IMR-90 (cell line): ENCODE measurements at regions not wholly inside any gene's neighbourhood (a gene's known extent, or its start where the extent isn't known, plus 50 kb on each side); places are given as distances from the start of the nearest gene placed in this dataset.

Source experiments
- ATAC-seq: fragments of 200-7000 bp; cut with Tn5 transposase; 2 replicates; pipeline ENCODE4 v1.9.1; 2020; ENCODE audit warnings: low read depth, mild to moderate bottlenecking, moderate library complexity
- BruUV-seq: library from RNA; stranded (reverse); fragments of 400-500 nt; replicated peaks from 2 replicates; lab custom pipeline; 2021; lab: Mats Ljungman, UMichigan
- CTCF ChIA-PET: fragments of 300-600 bp; formaldehyde crosslinking; extraction: SDS; loops from one replicate; lab custom pipeline; 2021; ENCODE audit warnings: antibody characterized with exemption; lab: Yijun Ruan, JAX
- POLR2A ChIA-PET: fragments of 300-600 bp; sonication (Branson Sonifier 250); formaldehyde crosslinking; loops from one replicate; lab custom pipeline; 2022; ENCODE audit warnings: antibody characterized with exemption; ENCODE audit not compliant: unreplicated experiment; lab: Charles Lee
- DNase-seq: peaks from one replicate; pipeline ENCODE4 v3.0.0; 2013
- H2AFZ ChIP-seq: replicated peaks from 2 replicates; pipeline ENCODE3; 2013; ENCODE audit warnings: low read length, mild to moderate bottlenecking; ENCODE audit not compliant: poor library complexity
- H2AK5ac ChIP-seq: 2 replicates; pipeline ENCODE4 v1.6.1; 2013; ENCODE audit warnings: low read depth, low read length, inconsistent platforms
- H2AK9ac ChIP-seq: replicated peaks from 2 replicates; pipeline ENCODE3; 2013; ENCODE audit warnings: mild to moderate bottlenecking, low read depth, low read length, moderate library complexity; ENCODE audit not compliant: poor library complexity
- H2BK120ac ChIP-seq: 2 replicates; pipeline ENCODE4 v1.6.1; 2013; ENCODE audit warnings: low read depth, low read length, inconsistent platforms
- H2BK15ac ChIP-seq: 3 replicates; pipeline ENCODE4 v1.6.1; 2013; ENCODE audit warnings: low read depth, low read length, inconsistent platforms
- H2BK20ac ChIP-seq: 2 replicates; pipeline ENCODE4 v1.6.1; 2013; ENCODE audit warnings: low read depth, mild to moderate bottlenecking, inconsistent platforms, low read length, moderate library complexity
- H2BK5ac ChIP-seq: 2 replicates; pipeline ENCODE4 v1.6.1; 2013; ENCODE audit warnings: mild to moderate bottlenecking, low read depth, low read length, inconsistent platforms; ENCODE audit not compliant: poor library complexity, severe bottlenecking
- H3K14ac ChIP-seq: replicated peaks from 2 replicates; pipeline ENCODE4 v1.6.1; 2013; ENCODE audit warnings: low read depth, low read length, inconsistent platforms
- H3K18ac ChIP-seq: 2 replicates; pipeline ENCODE4 v1.6.1; 2013; ENCODE audit warnings: low read depth, low read length, control low read depth
- H3K23ac ChIP-seq: 2 replicates; pipeline ENCODE4 v1.6.1; 2013; ENCODE audit warnings: low read depth, low read length, inconsistent platforms
- H3K27ac ChIP-seq: 2 replicates; pipeline ENCODE4 v1.5.1; 2013; ENCODE audit warnings: mild to moderate bottlenecking, control low read depth, low read length; ENCODE audit not compliant: insufficient read depth
- H3K27me3 ChIP-seq: 2 replicates; pipeline ENCODE4 v1.6.1; 2013; ENCODE audit warnings: low read length; ENCODE audit not compliant: control insufficient read depth, insufficient read depth
- H3K36me3 ChIP-seq: 2 replicates; pipeline ENCODE4 v1.6.1; 2013; ENCODE audit warnings: low read length, mixed read lengths; ENCODE audit not compliant: control insufficient read depth, insufficient read depth
- H3K4ac ChIP-seq: 2 replicates; pipeline ENCODE4 v1.6.1; 2013; ENCODE audit warnings: low read depth, low read length, inconsistent platforms
- H3K4me1 ChIP-seq: 2 replicates; pipeline ENCODE4 v1.6.1; 2013; ENCODE audit warnings: low read length, mixed read lengths; ENCODE audit not compliant: control insufficient read depth, insufficient read depth
- H3K4me2 ChIP-seq: 2 replicates; pipeline ENCODE4 v1.6.1; 2013; ENCODE audit warnings: low read depth, mild to moderate bottlenecking, control low read depth, low read length, moderate library complexity
- H3K4me3 ChIP-seq: 2 replicates; pipeline ENCODE4 v1.5.1; 2013; ENCODE audit warnings: low read depth, mild to moderate bottlenecking, control low read depth, low read length, moderate library complexity; ENCODE audit not compliant: insufficient read depth
- H3K56ac ChIP-seq: 2 replicates; pipeline ENCODE4 v1.6.1; 2013; ENCODE audit warnings: low read length, inconsistent platforms; ENCODE audit not compliant: insufficient read depth; ENCODE audit errors: extremely low read depth
- H3K79me1 ChIP-seq, 2 experiments: 2 replicates each; pipeline ENCODE4 v1.6.1; 2013; ENCODE audit warnings: low read length in 2 of 2, inconsistent platforms in 1 of 2, low read depth in 1 of 2
- H3K9ac ChIP-seq: 2 replicates; pipeline ENCODE4 v1.6.1; 2013; ENCODE audit warnings: low read depth, low read length, control low read depth
- H3K9me1 ChIP-seq: 2 replicates; pipeline ENCODE4 v1.6.1; 2013; ENCODE audit warnings: low read length, inconsistent platforms; ENCODE audit not compliant: insufficient read depth
- H3K9me3 ChIP-seq: 2 replicates; pipeline ENCODE4 v1.6.1; 2013; ENCODE audit warnings: low read length; ENCODE audit not compliant: control insufficient read depth, insufficient read depth
- H4K20me1 ChIP-seq: 2 replicates; pipeline ENCODE4 v1.6.1; 2013; ENCODE audit warnings: low read length, inconsistent platforms; ENCODE audit not compliant: insufficient read depth
- H4K5ac ChIP-seq: 2 replicates; pipeline ENCODE4 v1.6.1; 2013; ENCODE audit warnings: mild to moderate bottlenecking, low read depth, low read length, control low read depth
- H4K8ac ChIP-seq, 2 experiments: 2 replicates each; pipeline ENCODE4 v1.6.1; 2013; ENCODE audit warnings: low read depth in 2 of 2, low read length in 2 of 2, control low read depth in 1 of 2, inconsistent platforms in 1 of 2
- H4K91ac ChIP-seq: 2 replicates; pipeline ENCODE4 v1.6.1; 2013; ENCODE audit warnings: low read depth, low read length, inconsistent platforms; ENCODE audit not compliant: insufficient read depth
- CEBPB ChIP-seq: IDR thresholded peaks from 2 replicates; pipeline ENCODE4 v1.6.1; 2012; ENCODE audit warnings: low read depth, low read length, improper control_type of control experiment
- FOS ChIP-seq: fragments of 150-350 bp; IDR thresholded peaks from 2 replicates; pipeline ENCODE4 v1.6.1; 2016; ENCODE audit warnings: low read depth, low read length
- MAZ ChIP-seq: IDR thresholded peaks from 2 replicates; pipeline ENCODE4 v1.6.1; 2012; ENCODE audit warnings: low read depth, mild to moderate bottlenecking, low read length, improper control_type of control experiment, moderate library complexity, borderline replicate concordance
- POLR2A ChIP-seq: IDR thresholded peaks from 2 replicates; pipeline ENCODE4 v1.6.1; 2012; ENCODE audit warnings: mild to moderate bottlenecking, low read depth, low read length
- RAD21 ChIP-seq: IDR thresholded peaks from 2 replicates; pipeline ENCODE4 v1.6.1; 2012; ENCODE audit warnings: low read length, improper control_type of control experiment
- RFX5 ChIP-seq: IDR thresholded peaks from 2 replicates; pipeline ENCODE4 v1.8.0; 2012; ENCODE audit warnings: low read depth, mild to moderate bottlenecking, low read length, moderate library complexity
- WGBS, 2 experiments: methylation state at CpG; one replicate each; pipeline versions ENCODE4 v1.1.5 to v1.1.7; 2013; ENCODE audit warnings: missing lambda C conversion rate in 2 of 2; ENCODE audit not compliant: insufficient read length in 1 of 2; ENCODE audit errors: extremely low coverage in 2 of 2; 5-methylcytosine and 5-hydroxymethylcytosine counted together
- dilution Hi-C: fragments of 300-500 bp; cut with HindIII; formaldehyde crosslinking; loops from one replicate; pipeline ENCODE4 v1.14.3; 2018; ENCODE audit warnings: low sequenced_read_pairs; ENCODE audit not compliant: unreplicated experiment
- in situ Hi-C: fragments of 300-500 bp; cut with MboI; formaldehyde crosslinking; loops from 3 replicates; pipeline ENCODE4 v1.14.3; 2019; ENCODE audit warnings: low sequenced_read_pairs, inconsistent platforms, mixed read lengths
- intact Hi-C: fragments of 100-400 bp; cut with micrococcal nuclease; formaldehyde crosslinking; loops from 2 replicates; pipeline ENCODE4 v1.10.0; 2022

DNA sequence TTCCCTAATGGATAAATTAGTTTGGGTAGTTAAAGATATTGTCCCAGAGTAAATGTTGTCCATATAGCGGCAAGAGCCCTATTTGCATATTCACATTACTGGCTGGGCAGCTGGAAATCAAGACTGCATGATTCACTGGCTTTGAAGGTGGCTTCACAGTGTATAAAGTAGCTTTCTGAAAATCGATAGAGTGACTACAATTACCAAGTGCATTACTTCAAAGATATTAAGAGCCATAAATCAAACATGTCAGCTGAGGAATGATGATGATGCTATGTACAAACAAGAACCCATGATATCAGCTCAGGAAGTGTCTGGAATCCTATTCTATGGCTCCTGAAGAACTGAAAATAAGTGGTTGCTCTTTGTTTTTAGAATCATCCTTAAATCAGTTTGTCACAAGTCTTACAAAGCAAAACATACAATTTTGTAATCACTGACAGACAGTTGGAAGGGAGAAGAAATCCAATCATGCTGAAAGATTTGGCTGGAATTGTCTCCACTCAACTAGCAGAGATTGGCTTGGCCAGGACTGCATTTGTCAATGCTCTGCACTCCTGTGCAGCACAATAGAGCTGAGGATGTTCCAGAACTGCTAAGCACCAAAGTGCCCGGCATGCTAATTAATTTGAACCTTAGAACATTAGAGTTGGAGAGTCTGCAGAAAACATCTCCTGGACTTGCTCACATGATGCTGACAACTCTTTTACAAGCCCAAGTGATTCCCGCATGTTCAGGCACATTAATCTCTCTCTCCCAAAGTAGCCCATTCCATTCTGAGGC, 77.9 kb upstream of the B3GAT2 start:
- Histone ChIP-seq H2BK20ac (no peak overlapping the region), H2BK15ac (no peak overlapping the region), H3K56ac (no peak overlapping the region), H3K14ac (no peak overlapping the region), H2BK5ac (no peak overlapping the region), H3K23ac (no peak overlapping the region), H3K36me3 (no peaks in the 10 kb centered on the region), H3K79me1 (no peaks in the 10 kb centered on the region), H4K5ac (no peak overlapping the region), H3K9me1 (no peaks in the 10 kb centered on the region), H3K4ac (no peak overlapping the region), H3K4me1 (no peaks in the 10 kb centered on the region), H4K20me1 (no peaks in the 10 kb centered on the region), H4K8ac (no peak overlapping the region), H3K27me3 (peaks cover 2% of the 10 kb centered on the region), H3K4me3 (no peak overlapping the region), H2AK5ac (no peak overlapping the region), H2BK120ac (no peak overlapping the region), H4K91ac (no peak overlapping the region), H2AFZ (no peak overlapping the region), H3K4me2 (no peak overlapping the region), H3K9me3 (no peaks in the 10 kb centered on the region), H3K27ac (no peak overlapping the region), H3K9ac (no peak overlapping the region), H2AK9ac (no peak overlapping the region), H3K18ac (no peak overlapping the region)
- in situ Hi-C loops (no loop called here), intact Hi-C loops (no loop called here), dilution Hi-C loops (no loop called here)
- ATAC-seq (no peak), DNase-seq (no peak)
- ChIA-PET POLR2A (no interaction called here), CTCF (interaction anchor here (0.6 kb wide), 1 partner anchor 84 kb away, joined by 4 read pairs; no protein-coding TSS in a partner anchor)
- whole genome bisulfite sequencing, 2 experiments, result 60% methylated on average over 2 of the region's 4 CpGs; no CpG with 5 or more reads in 1 of the 2 experiments
- no peak for TF ChIP-seq FOS
- no peak for TF ChIP-seq CEBPB
- TF ChIP-seq RAD21, result no peak
- no peak for TF ChIP-seq RFX5
- TF ChIP-seq POLR2A, result no peak
- no peak for TF ChIP-seq MAZ
- no TSS peak for BruUV-seq
